SK-N-SH (cell line): ENCODE measurements at regions not wholly inside any gene's neighbourhood (a gene's known extent, or its start where the extent isn't known, plus 50 kb on each side); places are given as distances from the start of the nearest gene placed in this dataset.

Experiments
- JUND ChIP-seq: IDR thresholded peaks from 2 replicates; pipeline ENCODE4 v1.4.0; 2012
- MXI1 ChIP-seq: IDR thresholded peaks from 2 replicates; pipeline ENCODE4 v1.6.1; 2012; ENCODE audit warnings: mild to moderate bottlenecking, low read depth, low read length, improper control_type of control experiment
- RFX5 ChIP-seq: IDR thresholded peaks from 2 replicates; pipeline ENCODE4 v1.6.1; 2012; ENCODE audit warnings: mild to moderate bottlenecking, improper control_type of control experiment, low read length
- TF ChIP-seq, protein P1 (sequence below): fragments of 200-600 bp; sonication (generic); IDR thresholded peaks from 2 replicates; pipeline ENCODE4 v1.6.1; 2017; ENCODE audit warnings: antibody characterized with exemption, mild to moderate bottlenecking, moderate library complexity
- TF ChIP-seq, protein P2 (sequence below): fragments of 150-350 bp; IDR thresholded peaks from 2 replicates; pipeline ENCODE4 v1.6.1; 2016; ENCODE audit warnings: mild to moderate bottlenecking, low read depth, low read length

DNA sequence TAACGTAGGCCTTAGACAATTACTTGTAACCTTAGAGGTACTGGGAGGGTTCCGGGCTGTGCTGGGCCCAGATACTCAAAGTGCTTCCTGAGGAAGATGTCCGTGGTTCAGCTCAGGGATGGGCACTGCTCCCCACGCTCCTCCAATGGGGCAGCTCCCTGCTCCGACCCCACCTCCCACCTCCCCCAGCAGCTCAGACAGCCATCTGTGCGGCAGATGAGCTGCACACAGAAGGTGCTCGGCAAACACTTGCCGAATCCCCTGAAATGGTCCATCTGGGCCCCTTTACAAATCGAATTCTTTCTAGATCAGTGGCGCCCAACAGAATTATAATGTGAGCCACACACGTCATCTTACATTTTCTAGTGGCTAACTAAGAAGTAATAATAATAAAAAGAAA is 242.4 kb upstream of the RAB4A start:
- TF ChIP-seq, protein P1, sequence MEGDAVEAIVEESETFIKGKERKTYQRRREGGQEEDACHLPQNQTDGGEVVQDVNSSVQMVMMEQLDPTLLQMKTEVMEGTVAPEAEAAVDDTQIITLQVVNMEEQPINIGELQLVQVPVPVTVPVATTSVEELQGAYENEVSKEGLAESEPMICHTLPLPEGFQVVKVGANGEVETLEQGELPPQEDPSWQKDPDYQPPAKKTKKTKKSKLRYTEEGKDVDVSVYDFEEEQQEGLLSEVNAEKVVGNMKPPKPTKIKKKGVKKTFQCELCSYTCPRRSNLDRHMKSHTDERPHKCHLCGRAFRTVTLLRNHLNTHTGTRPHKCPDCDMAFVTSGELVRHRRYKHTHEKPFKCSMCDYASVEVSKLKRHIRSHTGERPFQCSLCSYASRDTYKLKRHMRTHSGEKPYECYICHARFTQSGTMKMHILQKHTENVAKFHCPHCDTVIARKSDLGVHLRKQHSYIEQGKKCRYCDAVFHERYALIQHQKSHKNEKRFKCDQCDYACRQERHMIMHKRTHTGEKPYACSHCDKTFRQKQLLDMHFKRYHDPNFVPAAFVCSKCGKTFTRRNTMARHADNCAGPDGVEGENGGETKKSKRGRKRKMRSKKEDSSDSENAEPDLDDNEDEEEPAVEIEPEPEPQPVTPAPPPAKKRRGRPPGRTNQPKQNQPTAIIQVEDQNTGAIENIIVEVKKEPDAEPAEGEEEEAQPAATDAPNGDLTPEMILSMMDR, result no peak
- TF ChIP-seq JUND (no peak), RFX5 (no peak), MXI1 (no peak)
- TF ChIP-seq, protein P2, sequence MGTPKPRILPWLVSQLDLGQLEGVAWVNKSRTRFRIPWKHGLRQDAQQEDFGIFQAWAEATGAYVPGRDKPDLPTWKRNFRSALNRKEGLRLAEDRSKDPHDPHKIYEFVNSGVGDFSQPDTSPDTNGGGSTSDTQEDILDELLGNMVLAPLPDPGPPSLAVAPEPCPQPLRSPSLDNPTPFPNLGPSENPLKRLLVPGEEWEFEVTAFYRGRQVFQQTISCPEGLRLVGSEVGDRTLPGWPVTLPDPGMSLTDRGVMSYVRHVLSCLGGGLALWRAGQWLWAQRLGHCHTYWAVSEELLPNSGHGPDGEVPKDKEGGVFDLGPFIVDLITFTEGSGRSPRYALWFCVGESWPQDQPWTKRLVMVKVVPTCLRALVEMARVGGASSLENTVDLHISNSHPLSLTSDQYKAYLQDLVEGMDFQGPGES, result no peak
